HepG2 (cell line): ENCODE measurements at regions not wholly inside any gene's neighbourhood (a gene's known extent, or its start where the extent isn't known, plus 50 kb on each side); places are given as distances from the start of the nearest gene placed in this dataset.

Source experiments
- ATAC-seq: fragments of 200-7000 bp; cut with Tn5 transposase; 3 replicates; pipeline ENCODE4 v1.9.1; 2020; ENCODE audit warnings: mild to moderate bottlenecking, moderate library complexity
- BruUV-seq: library from RNA; stranded (reverse); fragments of 400-500 nt; replicated peaks from 2 replicates; lab custom pipeline; 2021; lab: Mats Ljungman, UMichigan
- CTCF ChIA-PET: fragments of 300-600 bp; formaldehyde crosslinking; extraction: SDS; loops from one replicate; lab custom pipeline; 2021; ENCODE audit warnings: low total read pairs, inconsistent platforms, low intra/inter-chr PET ratio; lab: Yijun Ruan, JAX
- POLR2A ChIA-PET: fragments of 350-600 bp; sonication (Branson Sonifier 250); formaldehyde crosslinking; loops from one replicate; lab custom pipeline; 2020; ENCODE audit warnings: antibody characterized with exemption, inconsistent platforms; lab: Yijun Ruan, JAX
- DNase-seq: peaks from one replicate; pipeline ENCODE4 v3.0.0-alpha.2; 2015; ENCODE audit warnings: low spot score
- FAIRE-seq: peaks from 3 replicates; lab custom pipeline; 2011; peaks lifted over from hg19 to GRCh38; lab: Jason Lieb, UNC
- H2AFZ ChIP-seq: one replicate; pipeline ENCODE4 v1.6.1; 2011; ENCODE audit warnings: low read length, inconsistent platforms
- H3K27ac ChIP-seq: fragments of 300-600 bp; 3 replicates; pipeline ENCODE4 v1.8.0; 2011; ENCODE audit warnings: mixed run types, mild to moderate bottlenecking, mixed read lengths, low read length, inconsistent platforms; ENCODE audit not compliant: insufficient read depth; ENCODE audit errors: extremely low read length
- H3K27me3 ChIP-seq, 2 experiments: fragments of 200-600 bp in 1 of 2; 2 replicates in 1 of 2; 3 replicates in 1 of 2; pipeline versions ENCODE4 v1.6.0 to v1.8.0; 2011; ENCODE audit warnings: low read length in 2 of 2, mild to moderate bottlenecking in 2 of 2, moderate library complexity in 2 of 2, inconsistent platforms in 1 of 2; ENCODE audit not compliant: insufficient read depth in 2 of 2, control insufficient read depth in 1 of 2
- H3K36me3 ChIP-seq, 2 experiments: fragments of 200-600 bp in 1 of 2; replicated peaks in 1 of 2; 2 replicates in 1 of 2; 3 replicates in 1 of 2; pipeline versions ENCODE4 v1.5.1 to v1.8.0; 2011; ENCODE audit warnings: low read length in 2 of 2, inconsistent platforms in 1 of 2; ENCODE audit not compliant: insufficient read depth in 2 of 2, control insufficient read depth in 1 of 2
- H3K4me1 ChIP-seq: 2 replicates; pipeline ENCODE4 v1.5.1; 2012; ENCODE audit warnings: low read length, inconsistent platforms; ENCODE audit not compliant: insufficient read depth
- H3K4me2 ChIP-seq: 2 replicates; pipeline ENCODE4 v1.6.0; 2011; ENCODE audit warnings: low read depth, low read length, inconsistent platforms
- H3K4me3 ChIP-seq, 3 experiments: fragments of 200-600 bp in 1 of 3; sonication (generic), shearing (Covaris generic) in 1 of 3; replicated peaks in 1 of 3; 2 replicates each; pipeline ENCODE4 v1.5.1; 2011 to 2016; ENCODE audit warnings: low read length in 3 of 3, inconsistent platforms in 2 of 3, low read depth in 2 of 3, mild to moderate bottlenecking in 2 of 3, control low read depth in 1 of 3, mixed read lengths in 1 of 3; ENCODE audit not compliant: insufficient read depth in 1 of 3
- H3K79me2 ChIP-seq: one replicate; pipeline ENCODE4 v1.6.1; 2011; ENCODE audit warnings: low read length, inconsistent platforms; ENCODE audit not compliant: insufficient read depth
- H3K9ac ChIP-seq: 2 replicates; pipeline ENCODE4 v1.6.0; 2011; ENCODE audit warnings: mild to moderate bottlenecking, low read depth, low read length, inconsistent platforms; ENCODE audit not compliant: insufficient read depth
- H3K9me3 ChIP-seq: 2 replicates; pipeline ENCODE4 v1.5.1; 2012; ENCODE audit warnings: mild to moderate bottlenecking, low read length
- H4K20me1 ChIP-seq: 2 replicates; pipeline ENCODE4 v1.6.0; 2011; ENCODE audit warnings: inconsistent platforms, mild to moderate bottlenecking, low read length, moderate library complexity; ENCODE audit not compliant: insufficient read depth
- BRD4 ChIP-seq: sonication (generic); formaldehyde crosslinking; IDR thresholded peaks from 2 replicates; pipeline ENCODE4 v1.4.0; 2020; ENCODE audit warnings: missing genetic modification reagents
- ETV6 ChIP-seq: sonication (generic); formaldehyde crosslinking; conservative IDR thresholded peaks from 2 replicates; pipeline ENCODE4 v1.4.0; 2020; ENCODE audit warnings: missing genetic modification reagents
- GZF1 ChIP-seq: sonication (generic); formaldehyde crosslinking; IDR thresholded peaks from 2 replicates; pipeline ENCODE4 v1.5.1; 2020; ENCODE audit warnings: mild to moderate bottlenecking, missing genetic modification reagents
- KDM5A ChIP-seq: fragments of 200-600 bp; sonication (generic); IDR thresholded peaks from 2 replicates; pipeline ENCODE4 v1.7.0; 2018; ENCODE audit warnings: antibody characterized with exemption, mild to moderate bottlenecking, low read length, borderline replicate concordance
- MBD4 ChIP-seq: IDR thresholded peaks from 2 replicates; pipeline ENCODE4 v1.6.1; 2012; ENCODE audit warnings: low read length, inconsistent platforms, borderline replicate concordance
- MED1 ChIP-seq: sonication (generic); formaldehyde crosslinking; IDR thresholded peaks from 2 replicates; pipeline ENCODE4 v1.4.0; 2020; ENCODE audit warnings: missing genetic modification reagents
- MEF2D ChIP-seq: sonication (generic); formaldehyde crosslinking; IDR thresholded peaks from 2 replicates; pipeline ENCODE4 v1.5.1; 2020; ENCODE audit warnings: mild to moderate bottlenecking, missing genetic modification reagents
- PITX1 ChIP-seq: sonication (generic); formaldehyde crosslinking; IDR thresholded peaks from 2 replicates; pipeline ENCODE4 v1.5.1; 2020; ENCODE audit warnings: mild to moderate bottlenecking, missing genetic modification reagents
- RORA ChIP-seq: sonication (generic); formaldehyde crosslinking; IDR thresholded peaks from 2 replicates; pipeline ENCODE4 v1.5.0; 2020; ENCODE audit warnings: mild to moderate bottlenecking, missing genetic modification reagents, moderate library complexity
- SAP130 ChIP-seq: IDR thresholded peaks from 2 replicates; pipeline ENCODE4 v1.6.1; 2016; ENCODE audit warnings: low read depth
- SRY ChIP-seq: sonication (generic); formaldehyde crosslinking; IDR thresholded peaks from 2 replicates; pipeline ENCODE4 v1.8.0; 2022; ENCODE audit warnings: mild to moderate bottlenecking, missing genetic modification reagents
- TRAFD1 ChIP-seq: sonication (generic); formaldehyde crosslinking; IDR thresholded peaks from 2 replicates; pipeline ENCODE4 v1.5.1; 2020; ENCODE audit warnings: missing genetic modification reagents, mild to moderate bottlenecking, borderline replicate concordance
- ZBTB8A ChIP-seq: sonication (generic); formaldehyde crosslinking; IDR thresholded peaks from 2 replicates; pipeline ENCODE4 v1.4.0; 2020; ENCODE audit warnings: mild to moderate bottlenecking, low read depth, missing genetic modification reagents, borderline replicate concordance
- ZFP36 ChIP-seq: fragments of 150-350 bp; IDR thresholded peaks from 2 replicates; pipeline ENCODE4 v1.6.1; 2018; ENCODE audit warnings: borderline replicate concordance, low read length, low read depth; ENCODE audit not compliant: partially characterized antibody
- ZKSCAN1 ChIP-seq: fragments of 150-350 bp; IDR thresholded peaks from 2 replicates; pipeline ENCODE4 v1.6.1; 2014; ENCODE audit warnings: low read length
- ZNF224 ChIP-seq: sonication (generic); formaldehyde crosslinking; IDR thresholded peaks from 2 replicates; pipeline ENCODE4 v1.5.0; 2020; ENCODE audit warnings: mild to moderate bottlenecking, missing genetic modification reagents
- ZNF292 ChIP-seq: sonication (generic); formaldehyde crosslinking; IDR thresholded peaks from 2 replicates; pipeline ENCODE4 v1.8.1; 2022; ENCODE audit warnings: mild to moderate bottlenecking, low read depth, missing genetic modification reagents, borderline replicate concordance
- ZNF513 ChIP-seq: sonication (generic); formaldehyde crosslinking; conservative IDR thresholded peaks from 2 replicates; pipeline ENCODE4 v1.5.0; 2020; ENCODE audit warnings: missing genetic modification reagents
- ZNF552 ChIP-seq: sonication (generic); formaldehyde crosslinking; IDR thresholded peaks from 2 replicates; pipeline ENCODE4 v1.9.0; 2022; ENCODE audit warnings: missing genetic modification reagents, mild to moderate bottlenecking, borderline replicate concordance
- ZNF558 ChIP-seq: sonication (generic); formaldehyde crosslinking; IDR thresholded peaks from 2 replicates; pipeline ENCODE4 v1.9.0; 2022; ENCODE audit warnings: mild to moderate bottlenecking, missing genetic modification reagents, borderline replicate concordance
- WGBS: methylation state at CpG from one replicate; pipeline ENCODE4 v1.1.6; 2017; ENCODE audit warnings: low lambda C conversion rate; 5-methylcytosine and 5-hydroxymethylcytosine counted together
- in situ Hi-C: cut with HindIII; loops from 2 replicates; pipeline ENCODE4 v1.10.0; 2017; ENCODE audit warnings: low pct_unique_long_range_greater_than_20kb; ENCODE audit not compliant: extremely low pct_ligation_motif_present
- intact Hi-C: fragments of 100-400 bp; cut with micrococcal nuclease; formaldehyde crosslinking; loops from one replicate; pipeline ENCODE4 v1.10.0; 2022; ENCODE audit not compliant: unreplicated experiment
- TF ChIP-seq, protein P1 (sequence below): sonication (generic); formaldehyde crosslinking; IDR thresholded peaks from 2 replicates; pipeline ENCODE4 v1.4.0; 2020; ENCODE audit warnings: low read depth, mild to moderate bottlenecking, missing genetic modification reagents
- TF ChIP-seq, protein P2 (sequence below): sonication (generic); formaldehyde crosslinking; IDR thresholded peaks from 2 replicates; pipeline ENCODE4 v1.4.0; 2020; ENCODE audit warnings: mild to moderate bottlenecking, missing genetic modification reagents

DNA sequence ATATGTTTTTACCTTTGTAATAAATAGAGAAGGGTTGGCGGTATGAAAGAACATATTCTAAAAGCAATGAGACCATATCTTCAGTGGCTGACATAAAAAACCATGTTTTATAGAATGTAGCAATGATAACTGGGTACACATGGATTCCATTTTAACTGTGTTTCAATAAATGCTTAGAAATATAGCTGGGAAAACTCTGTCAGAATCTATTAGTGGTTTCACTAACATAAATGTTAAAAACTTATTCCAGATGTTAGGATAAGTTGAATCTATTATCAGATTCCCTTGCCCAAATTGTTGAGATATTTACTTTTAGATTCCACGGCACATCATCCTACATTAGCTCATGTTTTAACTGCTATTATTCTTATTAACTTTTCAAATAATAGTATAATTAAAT is 772.2 kb upstream of the ALCAM start (continued):
- TF ChIP-seq, protein P1, sequence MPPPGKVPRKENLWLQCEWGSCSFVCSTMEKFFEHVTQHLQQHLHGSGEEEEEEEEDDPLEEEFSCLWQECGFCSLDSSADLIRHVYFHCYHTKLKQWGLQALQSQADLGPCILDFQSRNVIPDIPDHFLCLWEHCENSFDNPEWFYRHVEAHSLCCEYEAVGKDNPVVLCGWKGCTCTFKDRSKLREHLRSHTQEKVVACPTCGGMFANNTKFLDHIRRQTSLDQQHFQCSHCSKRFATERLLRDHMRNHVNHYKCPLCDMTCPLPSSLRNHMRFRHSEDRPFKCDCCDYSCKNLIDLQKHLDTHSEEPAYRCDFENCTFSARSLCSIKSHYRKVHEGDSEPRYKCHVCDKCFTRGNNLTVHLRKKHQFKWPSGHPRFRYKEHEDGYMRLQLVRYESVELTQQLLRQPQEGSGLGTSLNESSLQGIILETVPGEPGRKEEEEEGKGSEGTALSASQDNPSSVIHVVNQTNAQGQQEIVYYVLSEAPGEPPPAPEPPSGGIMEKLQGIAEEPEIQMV: no peak
- TF ChIP-seq ZNF558: no peak
- TF ChIP-seq ZNF513: no peak
- no peak for TF ChIP-seq SAP130

DNA sequence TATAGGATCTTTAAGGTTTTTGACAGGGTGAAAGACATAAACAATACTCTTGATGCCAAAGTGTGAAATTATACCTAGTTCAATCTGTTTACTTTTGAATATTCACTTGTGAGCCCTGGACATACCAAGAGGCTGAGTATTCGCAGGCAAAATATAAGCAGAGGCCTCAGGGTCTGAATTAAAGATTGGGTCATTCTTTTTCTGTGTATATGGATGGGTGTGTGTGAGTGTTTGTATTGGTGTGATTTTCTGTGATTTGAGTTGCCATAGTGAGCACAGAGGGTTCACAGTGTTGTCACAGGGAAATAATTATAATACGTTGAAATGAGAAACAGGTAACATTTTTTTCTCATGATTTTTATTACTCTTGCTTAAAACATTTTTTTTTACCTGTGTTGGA is 770.7 kb upstream of the ALCAM start:
- Histone ChIP-seq H3K4me2 (no peak overlapping the region), H2AFZ (no peak overlapping the region), H3K9ac (no peak overlapping the region), H3K4me1 (no peaks in the 10 kb centered on the region), H3K27ac (no peak overlapping the region), H4K20me1 (no peaks in the 10 kb centered on the region; the same call in 1 of the 2 replicates), H3K4me3 (no peak overlapping the region), H3K79me2 (no peaks in the 10 kb centered on the region), H3K9me3 (no peaks in the 10 kb centered on the region), H3K27me3 (no peaks in the 10 kb centered on the region), H3K36me3 (no peaks in the 10 kb centered on the region)
- intact Hi-C loops (loop anchor here (1.0 to 2.0 kb wide), 3 partner anchors 11 to 923 kb away; partner anchors contain the start of gene ALCAM), in situ Hi-C loops (no loop called here)
- no TSS peak for BruUV-seq
- ATAC-seq (no peak), FAIRE-seq (no peak), DNase-seq (no peak)
- ChIA-PET CTCF (interaction anchor here (0.7 kb wide), 1 partner anchor 770 kb away, joined by 3 read pairs; the partner anchor contains the start of gene ALCAM), POLR2A (no interaction called here)
- WGBS: 70% methylated on average over 2 of the region's 2 CpGs
- no peak for TF ChIP-seq ZKSCAN1
- TF ChIP-seq MBD4: no peak
- no peak for TF ChIP-seq ZNF224
- TF ChIP-seq ZNF292 (CRISPR knock-in tag): no peak
- no peak for TF ChIP-seq MED1 (CRISPR knock-in tag)
- TF ChIP-seq SRY (CRISPR knock-in tag): no peak
- TF ChIP-seq TRAFD1 (CRISPR knock-in tag): no peak
- TF ChIP-seq GZF1: no peak
- TF ChIP-seq KDM5A: no peak
- TF ChIP-seq ZBTB8A: no peak
- TF ChIP-seq BRD4 (CRISPR knock-in tag): no peak
- TF ChIP-seq, protein P2, sequence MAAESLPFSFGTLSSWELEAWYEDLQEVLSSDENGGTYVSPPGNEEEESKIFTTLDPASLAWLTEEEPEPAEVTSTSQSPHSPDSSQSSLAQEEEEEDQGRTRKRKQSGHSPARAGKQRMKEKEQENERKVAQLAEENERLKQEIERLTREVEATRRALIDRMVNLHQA: no peak
- TF ChIP-seq ZNF552 (CRISPR knock-in tag): no peak
- TF ChIP-seq ETV6: no peak
- no peak for TF ChIP-seq RORA (CRISPR knock-in tag)
- TF ChIP-seq PITX1 (CRISPR knock-in tag): no peak
- TF ChIP-seq ZFP36: no peak
- no peak for TF ChIP-seq MEF2D (CRISPR knock-in tag)
